Upper lobe of left lung (tissue), 4 donors: ENCODE measurements at regions not wholly inside any gene's neighbourhood (a gene's known extent, or its start where the extent isn't known, plus 50 kb on each side); places are given as distances from the start of the nearest gene placed in this dataset.

Source experiments
- EP300 ChIP-seq, 4 donors: sonication (generic); formaldehyde crosslinking; IDR thresholded peaks; one replicate each; pipeline ENCODE4 v1.5.1; 2017; ENCODE audit warnings: antibody characterized with exemption in 4 of 4, control low read depth in 2 of 4
- POLR2A ChIP-seq, 4 donors: fragments of 450-650 bp; IDR thresholded peaks; one replicate each; pipeline ENCODE4 v1.5.1; 2016 to 2017; ENCODE audit warnings: antibody characterized with exemption in 4 of 4, mild to moderate bottlenecking in 2 of 4
- POLR2AphosphoS5 ChIP-seq, 2 donors: sonication (generic); formaldehyde crosslinking; IDR thresholded peaks; one replicate each; pipeline ENCODE4 v1.5.1; 2017; ENCODE audit warnings: antibody characterized with exemption in 2 of 2
- TF ChIP-seq, protein P1 (sequence below), 6 experiments: fragments of 450-650 bp in 4 of 6; fragments of 200-600 bp in 2 of 6; sonication (generic) in 2 of 6; IDR thresholded peaks; one replicate each; pipeline ENCODE4 v1.5.1; 2016 to 2019; ENCODE audit warnings: antibody characterized with exemption in 6 of 6

DNA sequence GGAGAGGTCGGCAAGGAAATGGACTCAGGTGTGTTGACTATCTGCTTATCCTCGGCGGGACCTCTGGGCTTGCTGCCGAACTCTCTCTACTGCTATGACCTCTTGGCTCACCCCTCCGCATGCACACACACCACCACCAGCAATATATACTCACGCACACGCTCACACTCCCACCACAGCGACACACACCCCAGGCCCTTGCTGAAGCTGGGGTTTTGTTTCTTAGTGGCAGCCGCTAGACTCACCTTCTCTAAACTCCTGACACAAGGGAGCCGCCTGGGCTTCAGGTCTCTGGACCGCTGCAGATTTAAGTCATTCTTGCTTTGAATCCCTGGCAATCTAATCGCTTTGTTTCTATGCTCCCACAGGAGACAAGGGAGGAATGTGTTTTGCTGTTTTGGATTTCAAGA, 59.4 kb upstream of the BACH2 start:
- TF ChIP-seq POLR2AphosphoS5 (IDR thresholded peaks at IDR 0.05) (no peak), POLR2A (IDR thresholded peaks at IDR 0.05) (no peak), EP300 (IDR thresholded peaks at IDR 0.05) (no peak)
- TF ChIP-seq, protein P1, sequence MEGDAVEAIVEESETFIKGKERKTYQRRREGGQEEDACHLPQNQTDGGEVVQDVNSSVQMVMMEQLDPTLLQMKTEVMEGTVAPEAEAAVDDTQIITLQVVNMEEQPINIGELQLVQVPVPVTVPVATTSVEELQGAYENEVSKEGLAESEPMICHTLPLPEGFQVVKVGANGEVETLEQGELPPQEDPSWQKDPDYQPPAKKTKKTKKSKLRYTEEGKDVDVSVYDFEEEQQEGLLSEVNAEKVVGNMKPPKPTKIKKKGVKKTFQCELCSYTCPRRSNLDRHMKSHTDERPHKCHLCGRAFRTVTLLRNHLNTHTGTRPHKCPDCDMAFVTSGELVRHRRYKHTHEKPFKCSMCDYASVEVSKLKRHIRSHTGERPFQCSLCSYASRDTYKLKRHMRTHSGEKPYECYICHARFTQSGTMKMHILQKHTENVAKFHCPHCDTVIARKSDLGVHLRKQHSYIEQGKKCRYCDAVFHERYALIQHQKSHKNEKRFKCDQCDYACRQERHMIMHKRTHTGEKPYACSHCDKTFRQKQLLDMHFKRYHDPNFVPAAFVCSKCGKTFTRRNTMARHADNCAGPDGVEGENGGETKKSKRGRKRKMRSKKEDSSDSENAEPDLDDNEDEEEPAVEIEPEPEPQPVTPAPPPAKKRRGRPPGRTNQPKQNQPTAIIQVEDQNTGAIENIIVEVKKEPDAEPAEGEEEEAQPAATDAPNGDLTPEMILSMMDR (IDR thresholded peaks at IDR 0.05) = no peak
